ENCODE measurements at regions not wholly inside any gene's neighbourhood (a gene's known extent, or its start where the extent isn't known, plus 50 kb on each side); places are given as distances from the start of the nearest gene placed in this dataset.

DNA sequence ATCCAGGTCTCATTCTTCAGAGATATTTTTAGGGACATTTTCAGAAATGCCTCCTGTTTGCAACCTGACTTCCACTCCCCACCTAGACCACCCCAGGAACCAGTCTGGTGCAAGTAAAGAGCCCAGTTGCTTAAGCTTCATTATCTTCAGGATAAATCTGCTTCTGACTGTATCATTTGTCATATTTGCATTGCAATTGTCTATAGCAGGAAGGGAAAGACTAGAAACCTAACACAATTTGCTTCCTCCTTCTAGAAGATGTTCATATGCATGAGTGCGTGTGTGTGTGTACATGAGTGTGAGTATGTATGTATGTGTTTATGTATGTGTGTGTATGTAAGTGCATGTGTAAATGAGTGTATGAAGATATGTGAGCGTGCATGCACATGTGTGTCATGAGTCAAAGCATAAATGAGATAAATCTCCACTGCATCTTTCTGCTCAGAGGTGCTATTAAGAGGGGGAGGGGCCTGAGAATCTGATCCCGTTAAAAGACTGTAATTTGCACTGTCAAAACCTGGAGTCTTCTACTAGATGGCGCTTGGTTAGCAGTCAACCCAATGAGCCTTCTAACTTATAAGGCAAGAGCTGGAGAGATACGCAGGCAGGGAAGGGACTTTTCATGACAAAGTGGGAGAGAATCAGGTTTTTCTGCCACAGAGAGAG is 178.8 kb upstream of the KL start:
- Histone ChIP-seq H2AFZ (ENCODE audit: low read length) (no peak overlapping the region), H3K18ac (ENCODE audit: insufficient read length, low read depth, low read length) (no peak overlapping the region), H3K56ac (ENCODE audit: insufficient read length, low read depth, low read length) (no peak overlapping the region), H2BK15ac (ENCODE audit: low read depth, low read length) (no peak overlapping the region), H3T11ph (ENCODE audit: low read length) (no peak overlapping the region), H3K14ac (ENCODE audit: insufficient read depth, low read length) (no peak overlapping the region), H4K91ac (ENCODE audit: insufficient read length, low read depth, low read length) (no peak overlapping the region), H2BK12ac (ENCODE audit: insufficient read length, low read depth, low read length) (no peak overlapping the region), H3K79me2 (ENCODE audit: insufficient read depth, low read length) (no peaks in the 10 kb centered on the region), H2BK120ac (ENCODE audit: low read depth, low read length, poor library complexity, severe bottlenecking) (no peak overlapping the region), H3K9ac (ENCODE audit: extremely low read depth, insufficient read length, low read length) (no peak overlapping the region), H2BK20ac (ENCODE audit: low read depth, low read length, poor library complexity, severe bottlenecking) (no peak overlapping the region), H3K23me2 (ENCODE audit: insufficient read length, low read depth, low read length, poor library complexity, severe bottlenecking) (no peaks in the 10 kb centered on the region), H3K9me3 (ENCODE audit: control insufficient read depth, low read depth, low read length) (no peaks in the 10 kb centered on the region), H3K79me1 (ENCODE audit: insufficient read depth, low read depth, low read length, poor library complexity, severe bottlenecking) (no peaks in the 10 kb centered on the region), H3K4me1 (ENCODE audit: insufficient read depth, low read length) (peaks cover 16% of the 10 kb centered on the region; the same call in 1 of the 2 replicates), H2AK5ac (ENCODE audit: insufficient read length, low read length) (no peak overlapping the region), H3K27me3 (ENCODE audit: insufficient read depth, low read length) (no peaks in the 10 kb centered on the region), H4K20me1 (ENCODE audit: control insufficient read depth, insufficient read depth, insufficient read length) (no peaks in the 10 kb centered on the region), H4K5ac (ENCODE audit: insufficient read length, low read depth, low read length) (no peak overlapping the region), H4K8ac (replicated peaks; ENCODE audit: insufficient read length, low read depth, low read length) (no peak overlapping the region), H3K23ac (ENCODE audit: insufficient read length, low read depth, low read length) (no peak overlapping the region), H3K27ac (ENCODE audit: insufficient read length, low read depth, low read length) (no peak overlapping the region), H3K4ac (ENCODE audit: low read depth, low read length) (no peak overlapping the region), H3K4me2 (ENCODE audit: insufficient read depth, insufficient read length, low read length) (no peak overlapping the region), H2BK5ac (ENCODE audit: insufficient read length, low read length) (no peak overlapping the region)
- DNase-seq, result no peak
- no peaks in the 10 kb centered on the region for H3K27me3 Mint-ChIP-seq (ENCODE audit: low read depth)
- peaks cover 18% of the 10 kb centered on the region in 2 experiments for H3K9me3 Mint-ChIP-seq
- H3K4me3 Mint-ChIP-seq, result no peak overlapping the region
- peaks cover 22% of the 10 kb centered on the region in 2 experiments for H3K4me1 Mint-ChIP-seq
- no peak for TF ChIP-seq CTCF (conservative IDR thresholded peaks at IDR 0.05)
- H3K36me3 Mint-ChIP-seq (ENCODE audit: insufficient read depth in 1 of 3, low read depth in 3 of 3), result peaks cover 0 to 15% (median 3%) of the 10 kb centered on the region in 3 experiments; a peak in 3 of 7 replicates
- WGBS (ENCODE audit: extremely low coverage, insufficient read length, low lambda C conversion rate), result no CpG with 5 or more reads among the region's 5 CpGs
- H3K27ac Mint-ChIP-seq, result peak overlapping the region in 2 of 3 experiments; percentile 25 to 45; a peak in 2 of 7 replicates

Measured in H9 (cell line).